ENCODE measurements at regions not wholly inside any gene's neighbourhood (a gene's known extent, or its start where the extent isn't known, plus 50 kb on each side); places are given as distances from the start of the nearest gene placed in this dataset.

GRCh38 chr5:130462516-130462915 lies 558.3 kb downstream of the CHSY3 start:
- H2AFZ ChIP-seq, result no peak overlapping the region
- no peak overlapping the region for H3K27ac ChIP-seq
- TF ChIP-seq CTCF (IDR thresholded peaks at IDR 0.05; ENCODE audit: poor library complexity) (no peak), EZH2 (IDR thresholded peaks at IDR 0.05; ENCODE audit: borderline replicate concordance) (no peak), EZH2phosphoT487 (IDR thresholded peaks at IDR 0.05; ENCODE audit: low read depth, severe bottlenecking, unreplicated experiment) (no peak)
- no peaks in the 10 kb centered on the region for H3K4me1 ChIP-seq (ENCODE audit: insufficient read depth)
- 90% methylated on average over 1 of the region's 1 CpG for WGBS (ENCODE audit: low lambda C conversion rate, missing lambda C conversion rate)
- no peaks in the 10 kb centered on the region for H4K20me1 ChIP-seq (ENCODE audit: insufficient read depth, poor library complexity, severe bottlenecking)
- peaks cover 3% of the 10 kb centered on the region for H3K9me3 ChIP-seq (ENCODE audit: low read depth)
- no peaks in the 10 kb centered on the region for H3K36me3 ChIP-seq (replicated peaks; ENCODE audit: insufficient read depth, low read depth)
- no peaks in the 10 kb centered on the region for H3K9me2 ChIP-seq (replicated peaks; ENCODE audit: insufficient read depth)
- no peak for DNase-seq (ENCODE audit: low spot score)
- no peaks in the 10 kb centered on the region for H3K27me3 ChIP-seq
- H3K4me3 ChIP-seq, result no peak overlapping the region
- no peaks in the 10 kb centered on the region for H3K79me2 ChIP-seq
- no peak overlapping the region for H3K4me2 ChIP-seq

GRCh38 chr5:130455175-130455574 lies 550.9 kb downstream of the CHSY3 start:
- Histone ChIP-seq H3K79me2 (no peaks in the 10 kb centered on the region), H3K4me3 (no peak overlapping the region), H3K4me1 (ENCODE audit: insufficient read depth) (no peaks in the 10 kb centered on the region), H3K27me3 (no peaks in the 10 kb centered on the region), H2AFZ (no peak overlapping the region), H4K20me1 (ENCODE audit: insufficient read depth, poor library complexity, severe bottlenecking) (no peaks in the 10 kb centered on the region), H3K27ac (no peak overlapping the region), H3K36me3 (replicated peaks; ENCODE audit: insufficient read depth, low read depth) (no peaks in the 10 kb centered on the region), H3K9me2 (replicated peaks; ENCODE audit: insufficient read depth) (no peaks in the 10 kb centered on the region), H3K4me2 (no peak overlapping the region), H3K9me3 (ENCODE audit: low read depth) (peaks cover 3% of the 10 kb centered on the region)
- WGBS (ENCODE audit: low lambda C conversion rate, missing lambda C conversion rate), result 89% methylated on average over 2 of the region's 2 CpGs
- DNase-seq (ENCODE audit: low spot score), result no peak
- TF ChIP-seq EZH2 (IDR thresholded peaks at IDR 0.05; ENCODE audit: borderline replicate concordance), result no peak

GRCh38 chr5:130452744-130453143 lies 548.5 kb downstream of the CHSY3 start:
- no peaks in the 10 kb centered on the region for H3K27me3 ChIP-seq
- DNase-seq (ENCODE audit: low spot score), result no peak
- H3K4me2 ChIP-seq, result no peak overlapping the region
- no peaks in the 10 kb centered on the region for H3K9me3 ChIP-seq (ENCODE audit: low read depth)
- WGBS (ENCODE audit: low lambda C conversion rate, missing lambda C conversion rate), result 89% methylated on average over 1 of the region's 1 CpG
- H3K9me2 ChIP-seq (replicated peaks; ENCODE audit: insufficient read depth), result no peaks in the 10 kb centered on the region
- no peak overlapping the region for H3K4me3 ChIP-seq
- H3K27ac ChIP-seq, result no peak overlapping the region
- no peaks in the 10 kb centered on the region for H3K36me3 ChIP-seq (replicated peaks; ENCODE audit: insufficient read depth, low read depth)
- H3K4me1 ChIP-seq (ENCODE audit: insufficient read depth), result no peaks in the 10 kb centered on the region
- no peak overlapping the region for H2AFZ ChIP-seq
- no peaks in the 10 kb centered on the region for H4K20me1 ChIP-seq (ENCODE audit: insufficient read depth, poor library complexity, severe bottlenecking)
- no peak for TF ChIP-seq EZH2 (IDR thresholded peaks at IDR 0.05; ENCODE audit: borderline replicate concordance)
- TF ChIP-seq CTCF (IDR thresholded peaks at IDR 0.05; ENCODE audit: poor library complexity), result no peak
- no peak for TF ChIP-seq EZH2phosphoT487 (IDR thresholded peaks at IDR 0.05; ENCODE audit: low read depth, severe bottlenecking, unreplicated experiment)
- H3K79me2 ChIP-seq, result no peaks in the 10 kb centered on the region

GRCh38 chr5:130436430-130436829 lies 532.2 kb downstream of the CHSY3 start:
- WGBS (ENCODE audit: low lambda C conversion rate, missing lambda C conversion rate), result 76% methylated on average over 1 of the region's 1 CpG

More at GRCh38 chr5:130436430-130436829, 532.2 kb downstream of the CHSY3 start:
- Histone ChIP-seq H3K4me1 (ENCODE audit: insufficient read depth) (no peaks in the 10 kb centered on the region), H3K4me3 (no peak overlapping the region), H3K4me2 (no peak overlapping the region), H3K9me3 (ENCODE audit: low read depth) (peaks cover 4% of the 10 kb centered on the region), H3K27ac (no peak overlapping the region), H3K79me2 (no peaks in the 10 kb centered on the region), H3K9me2 (replicated peaks; ENCODE audit: insufficient read depth) (no peaks in the 10 kb centered on the region), H2AFZ (no peak overlapping the region), H3K27me3 (no peaks in the 10 kb centered on the region), H4K20me1 (ENCODE audit: insufficient read depth, poor library complexity, severe bottlenecking) (no peaks in the 10 kb centered on the region), H3K36me3 (replicated peaks; ENCODE audit: insufficient read depth, low read depth) (no peaks in the 10 kb centered on the region)
- TF ChIP-seq EZH2phosphoT487 (IDR thresholded peaks at IDR 0.05; ENCODE audit: low read depth, severe bottlenecking, unreplicated experiment) (no peak), CTCF (IDR thresholded peaks at IDR 0.05; ENCODE audit: poor library complexity) (no peak), EZH2 (IDR thresholded peaks at IDR 0.05; ENCODE audit: borderline replicate concordance) (no peak)
- no peak for DNase-seq (ENCODE audit: low spot score)

Measured in hepatocyte (in vitro differentiated cells).